ENCODE measurements at regions not wholly inside any gene's neighbourhood (a gene's known extent, or its start where the extent isn't known, plus 50 kb on each side); places are given as distances from the start of the nearest gene placed in this dataset.

DNA sequence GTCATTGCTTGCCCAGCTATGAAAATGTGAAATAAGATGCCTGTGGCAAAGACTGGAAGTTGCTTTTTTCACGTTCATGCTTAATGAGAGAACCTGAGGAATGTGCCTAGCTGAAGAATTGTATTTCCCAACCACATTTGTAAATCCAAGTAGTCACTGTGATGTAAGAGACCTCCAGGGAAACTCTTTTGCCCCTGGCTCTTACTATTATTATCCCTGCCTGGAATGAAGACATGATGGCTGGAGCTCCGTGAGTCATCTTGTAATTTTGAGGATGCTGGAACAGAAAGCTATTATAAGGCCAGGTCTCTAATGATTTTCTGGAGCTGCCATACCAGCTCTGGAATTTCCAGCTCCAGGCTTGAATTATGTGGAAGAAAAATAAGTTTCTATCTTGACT lies 894.3 kb downstream of the DIAPH3 start:
- Histone ChIP-seq H3K79me2 (no peaks in the 10 kb centered on the region), H3K4me2 (ENCODE audit: low read length) (no peak overlapping the region), H2AFZ (no peak overlapping the region), H3K27ac (no peak overlapping the region), H3K4me3 (ENCODE audit: low read depth, low read length) (no peak overlapping the region), H3K36me3 (ENCODE audit: control insufficient read depth, insufficient read depth, low read length) (no peaks in the 10 kb centered on the region), H3K4me1 (no peaks in the 10 kb centered on the region), H3K27me3 (ENCODE audit: control insufficient read depth, insufficient read depth, low read length) (no peaks in the 10 kb centered on the region), H3K9ac (no peak overlapping the region), H3K9me3 (ENCODE audit: control insufficient read depth, low read length) (no peaks in the 10 kb centered on the region)
- TF ChIP-seq, protein P1, sequence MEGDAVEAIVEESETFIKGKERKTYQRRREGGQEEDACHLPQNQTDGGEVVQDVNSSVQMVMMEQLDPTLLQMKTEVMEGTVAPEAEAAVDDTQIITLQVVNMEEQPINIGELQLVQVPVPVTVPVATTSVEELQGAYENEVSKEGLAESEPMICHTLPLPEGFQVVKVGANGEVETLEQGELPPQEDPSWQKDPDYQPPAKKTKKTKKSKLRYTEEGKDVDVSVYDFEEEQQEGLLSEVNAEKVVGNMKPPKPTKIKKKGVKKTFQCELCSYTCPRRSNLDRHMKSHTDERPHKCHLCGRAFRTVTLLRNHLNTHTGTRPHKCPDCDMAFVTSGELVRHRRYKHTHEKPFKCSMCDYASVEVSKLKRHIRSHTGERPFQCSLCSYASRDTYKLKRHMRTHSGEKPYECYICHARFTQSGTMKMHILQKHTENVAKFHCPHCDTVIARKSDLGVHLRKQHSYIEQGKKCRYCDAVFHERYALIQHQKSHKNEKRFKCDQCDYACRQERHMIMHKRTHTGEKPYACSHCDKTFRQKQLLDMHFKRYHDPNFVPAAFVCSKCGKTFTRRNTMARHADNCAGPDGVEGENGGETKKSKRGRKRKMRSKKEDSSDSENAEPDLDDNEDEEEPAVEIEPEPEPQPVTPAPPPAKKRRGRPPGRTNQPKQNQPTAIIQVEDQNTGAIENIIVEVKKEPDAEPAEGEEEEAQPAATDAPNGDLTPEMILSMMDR (IDR thresholded peaks at IDR 0.05): no peak

DNA sequence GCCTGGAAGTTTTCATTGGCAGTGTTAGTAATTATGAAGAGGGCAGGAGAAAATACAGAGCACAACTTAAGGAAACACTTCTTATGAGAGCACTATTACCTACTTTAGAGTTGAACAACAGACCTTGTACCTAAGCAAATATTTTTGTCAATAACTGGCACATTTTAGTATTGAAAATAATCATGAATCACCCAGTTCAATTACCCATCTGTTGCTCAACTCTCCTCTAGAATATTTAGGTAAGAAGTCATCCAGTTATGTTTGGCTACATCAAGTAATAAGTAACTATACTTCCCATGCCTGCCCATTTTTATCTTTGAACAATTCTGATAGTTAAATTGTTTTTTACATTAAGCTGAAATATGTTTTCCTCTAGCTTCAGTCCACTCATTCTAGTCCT lies 893.4 kb downstream of the DIAPH3 start:
- no peak overlapping the region for H3K4me3 ChIP-seq (ENCODE audit: low read depth, low read length)
- no peaks in the 10 kb centered on the region for H3K36me3 ChIP-seq (ENCODE audit: control insufficient read depth, insufficient read depth, low read length)
- H3K4me2 ChIP-seq (ENCODE audit: low read length): no peak overlapping the region
- TF ChIP-seq, protein P1 (IDR thresholded peaks at IDR 0.05): no peak
- H3K9me3 ChIP-seq (ENCODE audit: control insufficient read depth, low read length): no peaks in the 10 kb centered on the region
- no peak overlapping the region for H3K27ac ChIP-seq
- no peak overlapping the region for H2AFZ ChIP-seq
- no peaks in the 10 kb centered on the region for H3K27me3 ChIP-seq (ENCODE audit: control insufficient read depth, insufficient read depth, low read length)
- H3K9ac ChIP-seq: no peak overlapping the region
- H3K4me1 ChIP-seq: no peaks in the 10 kb centered on the region
- H3K79me2 ChIP-seq: no peaks in the 10 kb centered on the region

DNA sequence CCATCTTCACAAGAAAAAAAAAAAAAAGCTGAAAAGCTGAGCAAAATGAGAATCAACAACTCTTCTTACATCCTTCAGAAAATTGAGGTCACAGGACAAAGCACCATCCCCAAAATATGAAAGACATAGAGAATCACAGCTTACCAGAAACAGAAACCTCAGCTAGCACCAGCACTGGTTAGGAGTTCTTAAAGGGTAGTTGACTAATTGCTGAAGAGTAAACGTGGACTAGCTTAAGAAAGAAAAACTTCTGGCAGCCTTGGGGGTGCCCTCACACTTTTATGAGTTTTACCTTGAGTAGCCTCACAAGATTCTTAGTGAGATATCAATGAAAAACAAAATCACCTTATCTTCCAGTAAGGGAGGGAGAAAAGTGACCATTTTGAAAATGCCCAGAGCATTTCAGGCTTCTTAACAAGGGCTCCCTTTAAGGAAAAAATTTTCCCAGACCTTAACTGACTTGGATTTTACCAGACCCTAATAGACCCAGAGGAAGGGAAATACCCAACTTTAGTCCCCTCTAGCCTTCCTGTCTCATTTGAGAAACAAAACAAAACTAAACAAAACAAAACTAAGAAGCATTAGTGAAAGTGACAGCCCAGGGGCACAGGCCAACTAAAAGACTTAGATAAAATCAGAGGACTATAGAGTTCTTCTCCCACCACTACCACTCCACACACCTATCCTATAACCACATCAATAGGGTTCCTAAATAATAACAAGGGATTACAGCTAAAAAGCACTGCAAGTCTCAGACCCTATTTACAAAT lies 888.6 kb downstream of the DIAPH3 start:
- Histone ChIP-seq H3K36me3 (ENCODE audit: control insufficient read depth, insufficient read depth, low read length) (no peaks in the 10 kb centered on the region), H3K79me2 (no peaks in the 10 kb centered on the region), H3K9ac (no peak overlapping the region), H3K4me1 (no peaks in the 10 kb centered on the region), H3K4me3 (ENCODE audit: low read depth, low read length) (no peak overlapping the region), H2AFZ (no peak overlapping the region), H3K9me3 (ENCODE audit: control insufficient read depth, low read length) (no peaks in the 10 kb centered on the region), H3K4me2 (ENCODE audit: low read length) (no peak overlapping the region), H3K27me3 (ENCODE audit: control insufficient read depth, insufficient read depth, low read length) (no peaks in the 10 kb centered on the region), H3K27ac (no peak overlapping the region)
- TF ChIP-seq, protein P1 (IDR thresholded peaks at IDR 0.05): no peak

DNA sequence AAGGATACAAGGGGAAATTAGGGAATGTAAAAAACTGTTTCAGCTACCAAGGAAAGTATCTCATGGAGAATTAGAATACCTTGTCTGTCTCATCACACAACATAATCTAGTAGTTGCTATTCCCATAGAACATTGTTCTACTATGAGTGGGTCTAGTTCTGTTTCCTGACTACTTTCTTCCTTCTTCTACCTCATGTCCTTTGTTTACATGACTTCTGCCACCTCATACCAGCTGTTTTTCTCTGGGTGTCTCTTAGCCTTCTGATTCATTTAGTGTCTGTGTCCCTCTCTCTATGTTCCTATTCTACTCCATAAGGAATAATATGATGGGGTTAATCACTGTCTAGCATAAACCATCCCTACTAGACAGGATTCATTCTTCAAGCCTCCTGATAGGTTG lies 887.3 kb downstream of the DIAPH3 start:
- H3K4me2 ChIP-seq (ENCODE audit: low read length): no peak overlapping the region

More for the DNA sequence above, 887.3 kb downstream of the DIAPH3 start:
- Histone ChIP-seq H3K27me3 (ENCODE audit: control insufficient read depth, insufficient read depth, low read length) (no peaks in the 10 kb centered on the region), H3K9me3 (ENCODE audit: control insufficient read depth, low read length) (no peaks in the 10 kb centered on the region), H3K9ac (no peak overlapping the region), H3K36me3 (ENCODE audit: control insufficient read depth, insufficient read depth, low read length) (no peaks in the 10 kb centered on the region), H3K27ac (no peak overlapping the region), H3K4me1 (no peaks in the 10 kb centered on the region), H3K79me2 (no peaks in the 10 kb centered on the region), H2AFZ (no peak overlapping the region), H3K4me3 (ENCODE audit: low read depth, low read length) (no peak overlapping the region)
- TF ChIP-seq, protein P1 (IDR thresholded peaks at IDR 0.05): no peak
